HepG2 (cell line): ENCODE measurements at regions not wholly inside any gene's neighbourhood (a gene's known extent, or its start where the extent isn't known, plus 50 kb on each side); places are given as distances from the start of the nearest gene placed in this dataset.

Experiments used
- ATAC-seq: fragments of 200-7000 bp; cut with Tn5 transposase; 3 replicates; pipeline ENCODE4 v1.9.1; 2020; ENCODE audit warnings: mild to moderate bottlenecking, moderate library complexity
- BruUV-seq: library from RNA; stranded (reverse); fragments of 400-500 nt; replicated peaks from 2 replicates; lab custom pipeline; 2021; lab: Mats Ljungman, UMichigan
- CTCF ChIA-PET: fragments of 300-600 bp; formaldehyde crosslinking; extraction: SDS; loops from one replicate; lab custom pipeline; 2021; ENCODE audit warnings: low total read pairs, inconsistent platforms, low intra/inter-chr PET ratio; lab: Yijun Ruan, JAX
- POLR2A ChIA-PET: fragments of 350-600 bp; sonication (Branson Sonifier 250); formaldehyde crosslinking; loops from one replicate; lab custom pipeline; 2020; ENCODE audit warnings: antibody characterized with exemption, inconsistent platforms; lab: Yijun Ruan, JAX
- DNase-seq: peaks from one replicate; pipeline ENCODE4 v3.0.0-alpha.2; 2015; ENCODE audit warnings: low spot score
- FAIRE-seq: peaks from 3 replicates; lab custom pipeline; 2011; peaks lifted over from hg19 to GRCh38; lab: Jason Lieb, UNC
- H2AFZ ChIP-seq: one replicate; pipeline ENCODE4 v1.6.1; 2011; ENCODE audit warnings: low read length, inconsistent platforms
- H3K27ac ChIP-seq: fragments of 300-600 bp; 3 replicates; pipeline ENCODE4 v1.8.0; 2011; ENCODE audit warnings: mixed run types, mild to moderate bottlenecking, mixed read lengths, low read length, inconsistent platforms; ENCODE audit not compliant: insufficient read depth; ENCODE audit errors: extremely low read length
- H3K27me3 ChIP-seq, 2 experiments: fragments of 200-600 bp in 1 of 2; 2 replicates in 1 of 2; 3 replicates in 1 of 2; pipeline versions ENCODE4 v1.6.0 to v1.8.0; 2011; ENCODE audit warnings: low read length in 2 of 2, mild to moderate bottlenecking in 2 of 2, moderate library complexity in 2 of 2, inconsistent platforms in 1 of 2; ENCODE audit not compliant: insufficient read depth in 2 of 2, control insufficient read depth in 1 of 2
- H3K36me3 ChIP-seq, 2 experiments: fragments of 200-600 bp in 1 of 2; replicated peaks in 1 of 2; 2 replicates in 1 of 2; 3 replicates in 1 of 2; pipeline versions ENCODE4 v1.5.1 to v1.8.0; 2011; ENCODE audit warnings: low read length in 2 of 2, inconsistent platforms in 1 of 2; ENCODE audit not compliant: insufficient read depth in 2 of 2, control insufficient read depth in 1 of 2
- H3K4me1 ChIP-seq: 2 replicates; pipeline ENCODE4 v1.5.1; 2012; ENCODE audit warnings: low read length, inconsistent platforms; ENCODE audit not compliant: insufficient read depth
- H3K4me2 ChIP-seq: 2 replicates; pipeline ENCODE4 v1.6.0; 2011; ENCODE audit warnings: low read depth, low read length, inconsistent platforms
- H3K4me3 ChIP-seq, 3 experiments: fragments of 200-600 bp in 1 of 3; sonication (generic), shearing (Covaris generic) in 1 of 3; replicated peaks in 1 of 3; 2 replicates each; pipeline ENCODE4 v1.5.1; 2011 to 2016; ENCODE audit warnings: low read length in 3 of 3, inconsistent platforms in 2 of 3, low read depth in 2 of 3, mild to moderate bottlenecking in 2 of 3, control low read depth in 1 of 3, mixed read lengths in 1 of 3; ENCODE audit not compliant: insufficient read depth in 1 of 3
- H3K79me2 ChIP-seq: one replicate; pipeline ENCODE4 v1.6.1; 2011; ENCODE audit warnings: low read length, inconsistent platforms; ENCODE audit not compliant: insufficient read depth
- H3K9ac ChIP-seq: 2 replicates; pipeline ENCODE4 v1.6.0; 2011; ENCODE audit warnings: mild to moderate bottlenecking, low read depth, low read length, inconsistent platforms; ENCODE audit not compliant: insufficient read depth
- H3K9me3 ChIP-seq: 2 replicates; pipeline ENCODE4 v1.5.1; 2012; ENCODE audit warnings: mild to moderate bottlenecking, low read length
- H4K20me1 ChIP-seq: 2 replicates; pipeline ENCODE4 v1.6.0; 2011; ENCODE audit warnings: inconsistent platforms, mild to moderate bottlenecking, low read length, moderate library complexity; ENCODE audit not compliant: insufficient read depth
- BRD4 ChIP-seq: sonication (generic); formaldehyde crosslinking; IDR thresholded peaks from 2 replicates; pipeline ENCODE4 v1.4.0; 2020; ENCODE audit warnings: missing genetic modification reagents
- CTCF ChIP-seq: sonication (generic); formaldehyde crosslinking; IDR thresholded peaks from 2 replicates; pipeline ENCODE4 v1.5.0; 2020; ENCODE audit warnings: mild to moderate bottlenecking, missing genetic modification reagents, moderate library complexity
- DDIT3 ChIP-seq: sonication (generic); formaldehyde crosslinking; IDR thresholded peaks from 2 replicates; pipeline ENCODE4 v1.4.0; 2020; ENCODE audit warnings: mild to moderate bottlenecking, missing genetic modification reagents
- EP300 ChIP-seq, 3 experiments: sonication (generic) in 1 of 3; formaldehyde crosslinking in 1 of 3; IDR thresholded peaks; 2 replicates each; pipeline versions ENCODE4 v1.5.1 to v1.6.1; 2011 to 2020; ENCODE audit warnings: low read depth in 2 of 3, low read length in 2 of 3, borderline replicate concordance in 1 of 3, improper control_type of control experiment in 1 of 3, mild to moderate bottlenecking in 1 of 3, missing genetic modification reagents in 1 of 3, moderate library complexity in 1 of 3
- FOXA3 ChIP-seq: IDR thresholded peaks from 2 replicates; pipeline ENCODE4 v1.6.1; 2016; ENCODE audit warnings: missing genetic modification reagents, missing compliant biosample characterization
- GABPA ChIP-seq, 2 experiments: IDR thresholded peaks; 2 replicates each; pipeline ENCODE4 v1.6.1; 2011 to 2016; ENCODE audit warnings: low read depth in 2 of 2, low read length in 1 of 2, missing biosample characterization in 1 of 2, missing genetic modification characterization in 1 of 2
- GATA4 ChIP-seq: sonication (generic); IDR thresholded peaks from 2 replicates; pipeline ENCODE4 v1.6.1; 2016; ENCODE audit warnings: antibody characterized with exemption, low read depth, borderline replicate concordance
- HIC2 ChIP-seq: sonication (generic); formaldehyde crosslinking; IDR thresholded peaks from 2 replicates; pipeline ENCODE4 v1.9.0; 2022; ENCODE audit warnings: low read depth, missing genetic modification reagents
- KAT2B ChIP-seq: fragments of 150-350 bp; IDR thresholded peaks from 2 replicates; pipeline ENCODE4 v1.6.1; 2014; ENCODE audit warnings: low read depth, low read length, borderline replicate concordance
- MLLT10 ChIP-seq: sonication (generic); formaldehyde crosslinking; IDR thresholded peaks from 2 replicates; pipeline ENCODE4 v1.4.0; 2020; ENCODE audit warnings: missing genetic modification reagents
- NFYB ChIP-seq: sonication (generic); formaldehyde crosslinking; IDR thresholded peaks from 2 replicates; pipeline ENCODE4 v1.4.0; 2020; ENCODE audit warnings: missing genetic modification reagents
- NKX3-1 ChIP-seq: sonication (generic); formaldehyde crosslinking; IDR thresholded peaks from 2 replicates; pipeline ENCODE4 v1.5.0; 2020; ENCODE audit warnings: missing genetic modification reagents
- XRCC5 ChIP-seq: fragments of 200-400 bp; formaldehyde crosslinking; optimal IDR thresholded peaks from 2 replicates; pipeline ENCODE3; 2017; ENCODE audit warnings: mild to moderate bottlenecking, low read length
- ZBED4 ChIP-seq: sonication (generic); formaldehyde crosslinking; IDR thresholded peaks from 2 replicates; pipeline ENCODE4 v1.4.0; 2020; ENCODE audit warnings: missing genetic modification reagents, borderline replicate concordance
- ZNF496 ChIP-seq: sonication (generic); formaldehyde crosslinking; IDR thresholded peaks from 2 replicates; pipeline ENCODE4 v1.8.1; 2023; ENCODE audit warnings: mild to moderate bottlenecking, moderate library complexity, missing genetic modification reagents; ENCODE audit not compliant: insufficient replicate concordance
- ZNF749 ChIP-seq: sonication (generic); formaldehyde crosslinking; IDR thresholded peaks from 2 replicates; pipeline ENCODE4 v1.8.0; 2022; ENCODE audit warnings: mild to moderate bottlenecking, missing genetic modification reagents, moderate library complexity, borderline replicate concordance
- ZNF816 ChIP-seq: sonication (generic); formaldehyde crosslinking; IDR thresholded peaks from 2 replicates; pipeline ENCODE4 v1.8.0; 2022; ENCODE audit warnings: missing genetic modification reagents, mild to moderate bottlenecking, borderline replicate concordance
- WGBS: methylation state at CpG from one replicate; pipeline ENCODE4 v1.1.6; 2017; ENCODE audit warnings: low lambda C conversion rate; 5-methylcytosine and 5-hydroxymethylcytosine counted together
- in situ Hi-C: cut with HindIII; loops from 2 replicates; pipeline ENCODE4 v1.10.0; 2017; ENCODE audit warnings: low pct_unique_long_range_greater_than_20kb; ENCODE audit not compliant: extremely low pct_ligation_motif_present
- intact Hi-C: fragments of 100-400 bp; cut with micrococcal nuclease; formaldehyde crosslinking; loops from one replicate; pipeline ENCODE4 v1.10.0; 2022; ENCODE audit not compliant: unreplicated experiment

- TF ChIP-seq KAT2B (no peak), ZNF749 (CRISPR knock-in tag) (no peak), ZNF816 (CRISPR knock-in tag) (no peak), ZNF496 (CRISPR knock-in tag) (no peak), DDIT3 (CRISPR knock-in tag) (no peak), FOXA3 (no peak), ZBED4 (CRISPR knock-in tag) (no peak), NFYB (no peak)
Measured at GRCh38 chr1:233516732-233517131, 97.2 kb upstream of the KCNK1 start (continued).

- Histone ChIP-seq H2AFZ (no peak overlapping the region), H4K20me1 (no peaks in the 10 kb centered on the region), H3K27ac (no peak overlapping the region), H3K79me2 (no peaks in the 10 kb centered on the region), H3K27me3 (no peaks in the 10 kb centered on the region), H3K4me3 (no peak overlapping the region), H3K4me1 (no peaks in the 10 kb centered on the region), H3K9me3 (0 out of 2 replicates have a peak, but pooled peaks cover 5% of the 10 kb centered on the region), H3K36me3 (no peaks in the 10 kb centered on the region), H3K9ac (no peak overlapping the region), H3K4me2 (no peak overlapping the region)
- in situ Hi-C loops (no loop called here), intact Hi-C loops (no loop called here)
- 52% methylated on average over 3 of the region's 3 CpGs for WGBS
- FAIRE-seq (no peak), DNase-seq (no peak), ATAC-seq (no peak)
- ChIA-PET POLR2A (no interaction called here), CTCF (no interaction called here)
- no TSS peak for BruUV-seq
- TF ChIP-seq MLLT10 (CRISPR knock-in tag) (no peak), BRD4 (CRISPR knock-in tag) (no peak), GABPA (IDR thresholded peaks at IDR 0.05; ENCODE audit: low read depth, low read length) (no peak), GABPA (CRISPR knock-in tag; IDR thresholded peaks at IDR 0.05; ENCODE audit: low read depth) (peak; percentile 63), NKX3-1 (CRISPR knock-in tag) (no peak), XRCC5 (no peak), HIC2 (no peak), CTCF (CRISPR knock-in tag) (peak; percentile 13), GATA4 (no peak), EP300 (IDR thresholded peaks at IDR 0.05; ENCODE audit: low read depth in 2 of 2, low read length in 2 of 2) (no peak), EP300 (CRISPR knock-in tag; IDR thresholded peaks at IDR 0.05; ENCODE audit: borderline replicate concordance) (no peak)
Measured at GRCh38 chr1:233518344-233518743, 95.6 kb upstream of the KCNK1 start.
